ENCODE measurements at regions not wholly inside any gene's neighbourhood (a gene's known extent, or its start where the extent isn't known, plus 50 kb on each side); places are given as distances from the start of the nearest gene placed in this dataset.

DNA sequence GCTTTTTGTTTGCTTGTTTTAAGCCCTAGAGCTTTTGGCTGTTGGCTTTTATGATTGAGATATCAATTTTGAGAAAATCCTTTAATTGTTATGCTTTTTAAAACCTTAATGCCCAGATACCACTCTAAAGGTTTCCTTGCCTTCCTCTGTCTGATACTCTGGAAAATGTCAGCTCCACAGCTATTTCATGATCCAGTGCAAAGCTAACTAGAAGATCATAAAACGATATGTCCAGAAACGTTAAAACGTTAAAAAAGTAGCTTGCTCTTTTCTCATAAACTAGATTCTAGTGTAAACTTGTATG, 189.5 kb upstream of the TENT5A start:
- no peak for TF ChIP-seq SPI1 (IDR thresholded peaks at IDR 0.05; ENCODE audit: borderline replicate concordance, low read depth)
- TF ChIP-seq, protein P1, sequence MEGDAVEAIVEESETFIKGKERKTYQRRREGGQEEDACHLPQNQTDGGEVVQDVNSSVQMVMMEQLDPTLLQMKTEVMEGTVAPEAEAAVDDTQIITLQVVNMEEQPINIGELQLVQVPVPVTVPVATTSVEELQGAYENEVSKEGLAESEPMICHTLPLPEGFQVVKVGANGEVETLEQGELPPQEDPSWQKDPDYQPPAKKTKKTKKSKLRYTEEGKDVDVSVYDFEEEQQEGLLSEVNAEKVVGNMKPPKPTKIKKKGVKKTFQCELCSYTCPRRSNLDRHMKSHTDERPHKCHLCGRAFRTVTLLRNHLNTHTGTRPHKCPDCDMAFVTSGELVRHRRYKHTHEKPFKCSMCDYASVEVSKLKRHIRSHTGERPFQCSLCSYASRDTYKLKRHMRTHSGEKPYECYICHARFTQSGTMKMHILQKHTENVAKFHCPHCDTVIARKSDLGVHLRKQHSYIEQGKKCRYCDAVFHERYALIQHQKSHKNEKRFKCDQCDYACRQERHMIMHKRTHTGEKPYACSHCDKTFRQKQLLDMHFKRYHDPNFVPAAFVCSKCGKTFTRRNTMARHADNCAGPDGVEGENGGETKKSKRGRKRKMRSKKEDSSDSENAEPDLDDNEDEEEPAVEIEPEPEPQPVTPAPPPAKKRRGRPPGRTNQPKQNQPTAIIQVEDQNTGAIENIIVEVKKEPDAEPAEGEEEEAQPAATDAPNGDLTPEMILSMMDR (IDR thresholded peaks at IDR 0.05; ENCODE audit: insufficient read depth, low read length), result no peak
- no peak for TF ChIP-seq POLR2AphosphoS5 (IDR thresholded peaks at IDR 0.05; ENCODE audit: low read depth)
- TF ChIP-seq, protein P2, sequence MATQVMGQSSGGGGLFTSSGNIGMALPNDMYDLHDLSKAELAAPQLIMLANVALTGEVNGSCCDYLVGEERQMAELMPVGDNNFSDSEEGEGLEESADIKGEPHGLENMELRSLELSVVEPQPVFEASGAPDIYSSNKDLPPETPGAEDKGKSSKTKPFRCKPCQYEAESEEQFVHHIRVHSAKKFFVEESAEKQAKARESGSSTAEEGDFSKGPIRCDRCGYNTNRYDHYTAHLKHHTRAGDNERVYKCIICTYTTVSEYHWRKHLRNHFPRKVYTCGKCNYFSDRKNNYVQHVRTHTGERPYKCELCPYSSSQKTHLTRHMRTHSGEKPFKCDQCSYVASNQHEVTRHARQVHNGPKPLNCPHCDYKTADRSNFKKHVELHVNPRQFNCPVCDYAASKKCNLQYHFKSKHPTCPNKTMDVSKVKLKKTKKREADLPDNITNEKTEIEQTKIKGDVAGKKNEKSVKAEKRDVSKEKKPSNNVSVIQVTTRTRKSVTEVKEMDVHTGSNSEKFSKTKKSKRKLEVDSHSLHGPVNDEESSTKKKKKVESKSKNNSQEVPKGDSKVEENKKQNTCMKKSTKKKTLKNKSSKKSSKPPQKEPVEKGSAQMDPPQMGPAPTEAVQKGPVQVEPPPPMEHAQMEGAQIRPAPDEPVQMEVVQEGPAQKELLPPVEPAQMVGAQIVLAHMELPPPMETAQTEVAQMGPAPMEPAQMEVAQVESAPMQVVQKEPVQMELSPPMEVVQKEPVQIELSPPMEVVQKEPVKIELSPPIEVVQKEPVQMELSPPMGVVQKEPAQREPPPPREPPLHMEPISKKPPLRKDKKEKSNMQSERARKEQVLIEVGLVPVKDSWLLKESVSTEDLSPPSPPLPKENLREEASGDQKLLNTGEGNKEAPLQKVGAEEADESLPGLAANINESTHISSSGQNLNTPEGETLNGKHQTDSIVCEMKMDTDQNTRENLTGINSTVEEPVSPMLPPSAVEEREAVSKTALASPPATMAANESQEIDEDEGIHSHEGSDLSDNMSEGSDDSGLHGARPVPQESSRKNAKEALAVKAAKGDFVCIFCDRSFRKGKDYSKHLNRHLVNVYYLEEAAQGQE (IDR thresholded peaks at IDR 0.05; ENCODE audit: insufficient replicate concordance, low read depth), result no peak
- no peak for TF ChIP-seq GABPA (IDR thresholded peaks at IDR 0.05; ENCODE audit: low read depth)

Measured in HL-60 (cell line).